ENCODE measurements at regions not wholly inside any gene's neighbourhood (a gene's known extent, or its start where the extent isn't known, plus 50 kb on each side); places are given as distances from the start of the nearest gene placed in this dataset.

DNA sequence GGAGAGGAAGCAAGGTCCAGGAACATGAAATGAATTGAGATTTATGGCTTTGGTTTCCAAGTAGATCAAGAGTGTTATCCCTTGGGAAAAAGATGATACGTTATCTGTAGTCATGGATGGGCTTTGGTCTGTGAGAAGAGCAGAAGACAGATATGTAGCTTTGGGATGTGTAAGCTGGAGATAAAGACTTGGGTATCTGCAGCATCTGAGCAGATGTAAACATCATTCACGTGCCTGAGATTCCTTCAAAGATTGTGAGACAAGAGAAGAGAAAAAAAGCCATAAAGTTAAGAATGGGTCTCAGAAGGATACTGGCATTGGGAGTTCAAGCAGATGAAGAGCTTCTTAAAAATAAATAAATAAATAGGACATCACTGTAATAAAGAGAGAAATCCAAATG, 217.8 kb downstream of the PTPRC start:
- Histone ChIP-seq H3F3A (ENCODE audit: insufficient read depth, low read length) (peaks cover 4% of the 10 kb centered on the region; the same call in 1 of the 2 replicates), H3K4me2 (ENCODE audit: low read length) (no peak overlapping the region), H3K4me3 (ENCODE audit: low read depth, low read length, poor library complexity, severe bottlenecking) (no peak overlapping the region), H3K9me2 (ENCODE audit: low read depth, low read length) (no peaks in the 10 kb centered on the region), H3K9me3 (ENCODE audit: low read length) (no peaks in the 10 kb centered on the region), H3K27ac (ENCODE audit: low read depth, low read length, poor library complexity, severe bottlenecking) (no peak overlapping the region), H3K4me1 (ENCODE audit: insufficient read depth, low read length, severe bottlenecking) (no peaks in the 10 kb centered on the region), H3K9ac (ENCODE audit: low read length) (no peak overlapping the region), H3K79me2 (ENCODE audit: insufficient read depth, low read length) (peaks cover 21% of the 10 kb centered on the region), H2AFZ (ENCODE audit: low read length) (no peak overlapping the region), H3K36me3 (ENCODE audit: insufficient read depth, low read length) (peaks cover 79% of the 10 kb centered on the region), H3K27me3 (ENCODE audit: insufficient read depth, low read length) (no peaks in the 10 kb centered on the region), H4K20me1 (ENCODE audit: insufficient read depth, low read length) (no peaks in the 10 kb centered on the region; the same call in 1 of the 2 replicates)
- TF ChIP-seq, protein P1, sequence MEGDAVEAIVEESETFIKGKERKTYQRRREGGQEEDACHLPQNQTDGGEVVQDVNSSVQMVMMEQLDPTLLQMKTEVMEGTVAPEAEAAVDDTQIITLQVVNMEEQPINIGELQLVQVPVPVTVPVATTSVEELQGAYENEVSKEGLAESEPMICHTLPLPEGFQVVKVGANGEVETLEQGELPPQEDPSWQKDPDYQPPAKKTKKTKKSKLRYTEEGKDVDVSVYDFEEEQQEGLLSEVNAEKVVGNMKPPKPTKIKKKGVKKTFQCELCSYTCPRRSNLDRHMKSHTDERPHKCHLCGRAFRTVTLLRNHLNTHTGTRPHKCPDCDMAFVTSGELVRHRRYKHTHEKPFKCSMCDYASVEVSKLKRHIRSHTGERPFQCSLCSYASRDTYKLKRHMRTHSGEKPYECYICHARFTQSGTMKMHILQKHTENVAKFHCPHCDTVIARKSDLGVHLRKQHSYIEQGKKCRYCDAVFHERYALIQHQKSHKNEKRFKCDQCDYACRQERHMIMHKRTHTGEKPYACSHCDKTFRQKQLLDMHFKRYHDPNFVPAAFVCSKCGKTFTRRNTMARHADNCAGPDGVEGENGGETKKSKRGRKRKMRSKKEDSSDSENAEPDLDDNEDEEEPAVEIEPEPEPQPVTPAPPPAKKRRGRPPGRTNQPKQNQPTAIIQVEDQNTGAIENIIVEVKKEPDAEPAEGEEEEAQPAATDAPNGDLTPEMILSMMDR (IDR thresholded peaks at IDR 0.05; ENCODE audit: low read length), result no peak
- no peak for TF ChIP-seq EZH2 (IDR thresholded peaks at IDR 0.05; ENCODE audit: borderline replicate concordance, low read length)

DNA sequence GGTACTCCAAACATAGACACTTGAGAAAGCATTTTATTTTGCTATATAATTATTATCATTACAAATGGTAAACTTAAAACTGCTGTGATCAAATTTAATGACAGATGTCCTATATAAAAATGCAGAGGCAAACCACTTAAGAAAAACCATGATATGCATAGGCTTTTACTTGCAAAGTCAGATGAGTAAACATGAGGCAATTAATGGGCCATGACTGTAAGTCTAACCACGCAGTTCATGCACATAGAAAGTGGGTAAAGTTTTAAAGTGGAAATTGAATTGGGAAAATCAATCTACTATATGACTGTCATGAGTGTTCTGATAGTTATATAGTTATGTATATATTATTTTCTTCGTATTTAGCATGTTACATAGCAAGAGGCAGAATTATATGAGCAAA, 219.2 kb downstream of the PTPRC start:
- H3K79me2 ChIP-seq (ENCODE audit: insufficient read depth, low read length), result peaks cover 16% of the 10 kb centered on the region

DNA sequence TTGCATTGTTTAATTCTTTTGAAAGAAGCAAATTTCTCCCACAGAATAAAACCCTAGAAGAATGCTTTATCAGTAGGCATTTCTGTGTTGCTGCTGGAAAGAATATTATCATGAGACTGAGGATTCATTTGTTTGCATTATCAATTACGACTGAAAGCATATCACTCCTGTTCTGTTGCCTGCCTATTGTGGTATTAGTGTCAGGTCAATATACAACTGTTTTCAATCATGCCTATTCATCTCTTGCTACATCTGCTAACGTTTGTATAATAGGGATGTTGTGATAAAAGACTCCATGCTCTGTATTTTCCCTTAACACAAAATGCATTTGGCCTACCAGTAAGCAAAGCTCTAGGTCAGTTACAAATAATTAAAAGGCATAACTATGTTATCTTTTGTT, 221.5 kb downstream of the PTPRC start:
- no peaks in the 10 kb centered on the region for H3K4me1 ChIP-seq (ENCODE audit: insufficient read depth, low read length, severe bottlenecking)
- H4K20me1 ChIP-seq (ENCODE audit: insufficient read depth, low read length), result no peaks in the 10 kb centered on the region; the same call in 1 of the 2 replicates
- no peaks in the 10 kb centered on the region for H3K9me2 ChIP-seq (ENCODE audit: low read depth, low read length)
- H3K36me3 ChIP-seq (ENCODE audit: insufficient read depth, low read length), result peaks cover 89% of the 10 kb centered on the region
- peaks cover 23% of the 10 kb centered on the region for H3K79me2 ChIP-seq (ENCODE audit: insufficient read depth, low read length)
- no peak overlapping the region for H2AFZ ChIP-seq (ENCODE audit: low read length)
- no peak overlapping the region for H3K4me3 ChIP-seq (ENCODE audit: low read depth, low read length, poor library complexity, severe bottlenecking)
- H3K4me2 ChIP-seq (ENCODE audit: low read length), result no peak overlapping the region
- no peak overlapping the region for H3K27ac ChIP-seq (ENCODE audit: low read depth, low read length, poor library complexity, severe bottlenecking)
- TF ChIP-seq, protein P1 (IDR thresholded peaks at IDR 0.05; ENCODE audit: low read length), result no peak
- TF ChIP-seq EZH2 (IDR thresholded peaks at IDR 0.05; ENCODE audit: borderline replicate concordance, low read length), result no peak
- no peaks in the 10 kb centered on the region for H3K9me3 ChIP-seq (ENCODE audit: low read length)
- peaks cover 6% of the 10 kb centered on the region; the same call in 1 of the 2 replicates for H3F3A ChIP-seq (ENCODE audit: insufficient read depth, low read length)
- H3K27me3 ChIP-seq (ENCODE audit: insufficient read depth, low read length), result no peaks in the 10 kb centered on the region
- no peak overlapping the region for H3K9ac ChIP-seq (ENCODE audit: low read length)

More for the DNA sequence above, 219.2 kb downstream of the PTPRC start:
- H3K36me3 ChIP-seq (ENCODE audit: insufficient read depth, low read length), result peaks cover 84% of the 10 kb centered on the region
- peaks cover 4% of the 10 kb centered on the region; the same call in 1 of the 2 replicates for H3F3A ChIP-seq (ENCODE audit: insufficient read depth, low read length)
- no peak overlapping the region for H3K4me2 ChIP-seq (ENCODE audit: low read length)
- no peaks in the 10 kb centered on the region for H3K27me3 ChIP-seq (ENCODE audit: insufficient read depth, low read length)
- no peaks in the 10 kb centered on the region for H3K9me2 ChIP-seq (ENCODE audit: low read depth, low read length)
- no peak overlapping the region for H3K4me3 ChIP-seq (ENCODE audit: low read depth, low read length, poor library complexity, severe bottlenecking)
- H2AFZ ChIP-seq (ENCODE audit: low read length), result no peak overlapping the region
- H3K4me1 ChIP-seq (ENCODE audit: insufficient read depth, low read length, severe bottlenecking), result no peaks in the 10 kb centered on the region
- no peaks in the 10 kb centered on the region; the same call in 1 of the 2 replicates for H4K20me1 ChIP-seq (ENCODE audit: insufficient read depth, low read length)
- H3K9ac ChIP-seq (ENCODE audit: low read length), result no peak overlapping the region
- no peaks in the 10 kb centered on the region for H3K9me3 ChIP-seq (ENCODE audit: low read length)
- TF ChIP-seq, protein P1 (IDR thresholded peaks at IDR 0.05; ENCODE audit: low read length), result no peak
- TF ChIP-seq EZH2 (IDR thresholded peaks at IDR 0.05; ENCODE audit: borderline replicate concordance, low read length), result no peak
- H3K27ac ChIP-seq (ENCODE audit: low read depth, low read length, poor library complexity, severe bottlenecking), result no peak overlapping the region

All from OCI-LY1 (cell line).